SK-N-SH (cell line): ENCODE measurements at regions not wholly inside any gene's neighbourhood (a gene's known extent, or its start where the extent isn't known, plus 50 kb on each side); places are given as distances from the start of the nearest gene placed in this dataset.

Source experiments
- CTCF ChIA-PET: fragments of 300-600, 350-600 bp; formaldehyde crosslinking; extraction: SDS; loops from one replicate; lab custom pipeline; 2021; lab: Yijun Ruan, JAX
- POLR2A ChIA-PET: fragments of 350-600 bp; sonication (Branson Sonifier 250); formaldehyde crosslinking; extraction: SDS; loops from one replicate; lab custom pipeline; 2020; ENCODE audit warnings: antibody characterized with exemption, inconsistent platforms; lab: Yijun Ruan, JAX
- DNase-seq: peaks from one replicate; pipeline ENCODE4 v3.0.0; 2012
- H2AFZ ChIP-seq: fragments of 200-600 bp; sonication (generic); 2 replicates; pipeline ENCODE4 v1.8.1; 2016; ENCODE audit warnings: antibody characterized with exemption, mild to moderate bottlenecking, low read depth
- H3F3A ChIP-seq: fragments of 200-600 bp; sonication (generic); replicated peaks from 2 replicates; pipeline ENCODE3; 2016; ENCODE audit warnings: antibody characterized with exemption, mild to moderate bottlenecking; ENCODE audit not compliant: insufficient read depth
- H3K27ac ChIP-seq, 2 experiments: fragments of 200-500 bp in 1 of 2; fragments of 200-600 bp in 1 of 2; sonication (Bioruptor generic) in 1 of 2; sonication (generic), shearing (Covaris generic) in 1 of 2; 2 replicates each; pipeline versions ENCODE4 v1.5.1 to v1.6.1; 2014 to 2016; ENCODE audit warnings: low read depth in 2 of 2, inconsistent platforms in 1 of 2, low read length in 1 of 2, mild to moderate bottlenecking in 1 of 2, mixed read lengths in 1 of 2
- H3K27me3 ChIP-seq: fragments of 200-600 bp; sonication (generic), shearing (Covaris generic); 2 replicates; pipeline ENCODE4 v1.6.1; 2016; ENCODE audit warnings: mixed run types; ENCODE audit not compliant: insufficient read depth
- H3K36me3 ChIP-seq, 2 experiments: fragments of 200-500 bp in 1 of 2; fragments of 200-600 bp in 1 of 2; sonication (Bioruptor generic) in 1 of 2; sonication (generic) in 1 of 2; replicated peaks in 1 of 2; 2 replicates each; pipeline versions ENCODE3 to v1.5.1; 2014 to 2016; ENCODE audit warnings: low read length in 1 of 2, mild to moderate bottlenecking in 1 of 2; ENCODE audit not compliant: insufficient read depth in 2 of 2, control insufficient read depth in 1 of 2
- H3K4me1 ChIP-seq, 2 experiments: fragments of 200-500 bp in 1 of 2; fragments of 200-600 bp in 1 of 2; sonication (Bioruptor generic) in 1 of 2; sonication (generic), shearing (Covaris generic) in 1 of 2; 2 replicates each; pipeline versions ENCODE4 v1.5.1 to v1.6.1; 2014 to 2016; ENCODE audit warnings: low read depth in 1 of 2, low read length in 1 of 2, mixed run types in 1 of 2; ENCODE audit not compliant: insufficient read depth in 2 of 2, control insufficient read depth in 1 of 2
- H3K4me2 ChIP-seq: fragments of 200-600 bp; sonication (generic), shearing (Covaris generic); 2 replicates; pipeline ENCODE4 v1.6.1; 2017; ENCODE audit warnings: mixed run types
- H3K4me3 ChIP-seq, 2 experiments: fragments of 200-500 bp in 1 of 2; fragments of 200-600 bp in 1 of 2; sonication (Bioruptor generic) in 1 of 2; sonication (generic), shearing (Covaris generic) in 1 of 2; 2 replicates each; pipeline versions ENCODE4 v1.5.1 to v1.8.1; 2014 to 2016; ENCODE audit warnings: low read depth in 2 of 2, inconsistent platforms in 1 of 2, low read length in 1 of 2, mild to moderate bottlenecking in 1 of 2, mixed read lengths in 1 of 2, moderate library complexity in 1 of 2
- H3K79me2 ChIP-seq: fragments of 200-600 bp; sonication (generic); 2 replicates; pipeline ENCODE4 v1.8.1; 2017; ENCODE audit warnings: mild to moderate bottlenecking; ENCODE audit not compliant: insufficient read depth
- H3K9ac ChIP-seq: fragments of 200-600 bp; sonication (generic); 2 replicates; pipeline ENCODE4 v1.6.1; 2017; ENCODE audit warnings: mixed run types
- H3K9me2 ChIP-seq: fragments of 200-600 bp; sonication (generic); 2 replicates; pipeline ENCODE4 v1.6.1; 2017; ENCODE audit warnings: mixed run types
- H3K9me3 ChIP-seq: fragments of 200-600 bp; sonication (generic); 2 replicates; pipeline ENCODE4 v1.6.1; 2017; ENCODE audit warnings: mixed run types, mild to moderate bottlenecking, moderate library complexity
- H4K20me1 ChIP-seq: fragments of 200-600 bp; sonication (generic); 2 replicates; pipeline ENCODE4 v1.6.1; 2017; ENCODE audit warnings: mild to moderate bottlenecking, mixed run types; ENCODE audit not compliant: insufficient read depth
- ELF1 ChIP-seq: IDR thresholded peaks from 2 replicates; pipeline ENCODE4 v1.4.0; 2012
- FOXJ3 ChIP-seq: sonication (generic); formaldehyde crosslinking; IDR thresholded peaks from 2 replicates; pipeline ENCODE4 v1.5.1; 2020; ENCODE audit warnings: mild to moderate bottlenecking, missing genetic modification reagents
- GABPA ChIP-seq: IDR thresholded peaks from 2 replicates; pipeline ENCODE4 v1.4.0; 2012; ENCODE audit warnings: low read depth, mild to moderate bottlenecking
- JUND ChIP-seq: IDR thresholded peaks from 2 replicates; pipeline ENCODE4 v1.4.0; 2012
- POLR2AphosphoS5 ChIP-seq: IDR thresholded peaks from 2 replicates; pipeline ENCODE4 v1.6.1; 2012; ENCODE audit warnings: low read depth, low read length
- RXRA ChIP-seq: IDR thresholded peaks from 2 replicates; pipeline ENCODE4 v1.4.0; 2012; ENCODE audit warnings: low read depth, mild to moderate bottlenecking, borderline replicate concordance
- SMC3 ChIP-seq: IDR thresholded peaks from 2 replicates; pipeline ENCODE4 v1.6.1; 2012; ENCODE audit warnings: low read depth, low read length, improper control_type of control experiment
- TCF12 ChIP-seq: IDR thresholded peaks from 2 replicates; pipeline ENCODE4 v1.4.0; 2012
- WGBS: methylation state at CpG from one replicate; pipeline ENCODE4 v1.1.6; 2017; ENCODE audit warnings: low lambda C conversion rate; 5-methylcytosine and 5-hydroxymethylcytosine counted together
- TF ChIP-seq, protein P1 (sequence below): fragments of 150-350 bp; IDR thresholded peaks from 2 replicates; pipeline ENCODE4 v1.6.1; 2016; ENCODE audit warnings: mild to moderate bottlenecking, low read depth, low read length
- TF ChIP-seq, protein P2 (sequence below): IDR thresholded peaks from 2 replicates; pipeline ENCODE4 v1.6.1; 2012; ENCODE audit warnings: mild to moderate bottlenecking, low read depth, low read length, moderate library complexity
- TF ChIP-seq, protein P3 (sequence below): IDR thresholded peaks from 2 replicates; pipeline ENCODE4 v1.4.0; 2012; ENCODE audit warnings: low read depth, borderline replicate concordance

- CTCF ChIA-PET: no interaction called here
These were observed 919.0 kb upstream of the B3GALT2 start for GRCh38 chr1:194105381-194105780.

More at GRCh38 chr1:194105381-194105780, 919.0 kb upstream of the B3GALT2 start:
- TF ChIP-seq SMC3 (no peak), GABPA (no peak), RXRA (no peak), POLR2AphosphoS5 (no peak), FOXJ3 (CRISPR knock-in tag) (no peak), JUND (no peak), TCF12 (no peak), ELF1 (no peak)
- TF ChIP-seq, protein P1, sequence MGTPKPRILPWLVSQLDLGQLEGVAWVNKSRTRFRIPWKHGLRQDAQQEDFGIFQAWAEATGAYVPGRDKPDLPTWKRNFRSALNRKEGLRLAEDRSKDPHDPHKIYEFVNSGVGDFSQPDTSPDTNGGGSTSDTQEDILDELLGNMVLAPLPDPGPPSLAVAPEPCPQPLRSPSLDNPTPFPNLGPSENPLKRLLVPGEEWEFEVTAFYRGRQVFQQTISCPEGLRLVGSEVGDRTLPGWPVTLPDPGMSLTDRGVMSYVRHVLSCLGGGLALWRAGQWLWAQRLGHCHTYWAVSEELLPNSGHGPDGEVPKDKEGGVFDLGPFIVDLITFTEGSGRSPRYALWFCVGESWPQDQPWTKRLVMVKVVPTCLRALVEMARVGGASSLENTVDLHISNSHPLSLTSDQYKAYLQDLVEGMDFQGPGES: no peak
- TF ChIP-seq, protein P2, sequence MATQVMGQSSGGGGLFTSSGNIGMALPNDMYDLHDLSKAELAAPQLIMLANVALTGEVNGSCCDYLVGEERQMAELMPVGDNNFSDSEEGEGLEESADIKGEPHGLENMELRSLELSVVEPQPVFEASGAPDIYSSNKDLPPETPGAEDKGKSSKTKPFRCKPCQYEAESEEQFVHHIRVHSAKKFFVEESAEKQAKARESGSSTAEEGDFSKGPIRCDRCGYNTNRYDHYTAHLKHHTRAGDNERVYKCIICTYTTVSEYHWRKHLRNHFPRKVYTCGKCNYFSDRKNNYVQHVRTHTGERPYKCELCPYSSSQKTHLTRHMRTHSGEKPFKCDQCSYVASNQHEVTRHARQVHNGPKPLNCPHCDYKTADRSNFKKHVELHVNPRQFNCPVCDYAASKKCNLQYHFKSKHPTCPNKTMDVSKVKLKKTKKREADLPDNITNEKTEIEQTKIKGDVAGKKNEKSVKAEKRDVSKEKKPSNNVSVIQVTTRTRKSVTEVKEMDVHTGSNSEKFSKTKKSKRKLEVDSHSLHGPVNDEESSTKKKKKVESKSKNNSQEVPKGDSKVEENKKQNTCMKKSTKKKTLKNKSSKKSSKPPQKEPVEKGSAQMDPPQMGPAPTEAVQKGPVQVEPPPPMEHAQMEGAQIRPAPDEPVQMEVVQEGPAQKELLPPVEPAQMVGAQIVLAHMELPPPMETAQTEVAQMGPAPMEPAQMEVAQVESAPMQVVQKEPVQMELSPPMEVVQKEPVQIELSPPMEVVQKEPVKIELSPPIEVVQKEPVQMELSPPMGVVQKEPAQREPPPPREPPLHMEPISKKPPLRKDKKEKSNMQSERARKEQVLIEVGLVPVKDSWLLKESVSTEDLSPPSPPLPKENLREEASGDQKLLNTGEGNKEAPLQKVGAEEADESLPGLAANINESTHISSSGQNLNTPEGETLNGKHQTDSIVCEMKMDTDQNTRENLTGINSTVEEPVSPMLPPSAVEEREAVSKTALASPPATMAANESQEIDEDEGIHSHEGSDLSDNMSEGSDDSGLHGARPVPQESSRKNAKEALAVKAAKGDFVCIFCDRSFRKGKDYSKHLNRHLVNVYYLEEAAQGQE: no peak
- TF ChIP-seq, protein P3, sequence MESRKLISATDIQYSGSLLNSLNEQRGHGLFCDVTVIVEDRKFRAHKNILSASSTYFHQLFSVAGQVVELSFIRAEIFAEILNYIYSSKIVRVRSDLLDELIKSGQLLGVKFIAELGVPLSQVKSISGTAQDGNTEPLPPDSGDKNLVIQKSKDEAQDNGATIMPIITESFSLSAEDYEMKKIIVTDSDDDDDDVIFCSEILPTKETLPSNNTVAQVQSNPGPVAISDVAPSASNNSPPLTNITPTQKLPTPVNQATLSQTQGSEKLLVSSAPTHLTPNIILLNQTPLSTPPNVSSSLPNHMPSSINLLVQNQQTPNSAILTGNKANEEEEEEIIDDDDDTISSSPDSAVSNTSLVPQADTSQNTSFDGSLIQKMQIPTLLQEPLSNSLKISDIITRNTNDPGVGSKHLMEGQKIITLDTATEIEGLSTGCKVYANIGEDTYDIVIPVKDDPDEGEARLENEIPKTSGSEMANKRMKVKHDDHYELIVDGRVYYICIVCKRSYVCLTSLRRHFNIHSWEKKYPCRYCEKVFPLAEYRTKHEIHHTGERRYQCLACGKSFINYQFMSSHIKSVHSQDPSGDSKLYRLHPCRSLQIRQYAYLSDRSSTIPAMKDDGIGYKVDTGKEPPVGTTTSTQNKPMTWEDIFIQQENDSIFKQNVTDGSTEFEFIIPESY: no peak
- Histone ChIP-seq H3K27ac (no peak overlapping the region), H3K4me2 (no peak overlapping the region), H3K4me1 (no peaks in the 10 kb centered on the region), H3K9ac (no peak overlapping the region), H3K79me2 (no peaks in the 10 kb centered on the region), H4K20me1 (no peaks in the 10 kb centered on the region), H3K9me3 (no peaks in the 10 kb centered on the region), H3K36me3 (no peaks in the 10 kb centered on the region), H2AFZ (no peak overlapping the region; the same call in 1 of the 2 replicates), H3K4me3 (no peak overlapping the region), H3F3A (no peaks in the 10 kb centered on the region), H3K9me2 (no peaks in the 10 kb centered on the region), H3K27me3 (no peaks in the 10 kb centered on the region; the same call in 1 of the 2 replicates)
- POLR2A ChIA-PET: no interaction called here
- WGBS: 37% methylated on average over 2 of the region's 2 CpGs
- DNase-seq: no peak
